ENCODE measurements at regions not wholly inside any gene's neighbourhood (a gene's known extent, or its start where the extent isn't known, plus 50 kb on each side); places are given as distances from the start of the nearest gene placed in this dataset.

- TF ChIP-seq RARB (CRISPR knock-in tag; IDR thresholded peaks at IDR 0.05) (no peak), PATZ1 (CRISPR knock-in tag; IDR thresholded peaks at IDR 0.05; ENCODE audit: borderline replicate concordance) (no peak), PPARA (CRISPR knock-in tag; IDR thresholded peaks at IDR 0.05; ENCODE audit: borderline replicate concordance) (no peak), ZNF70 (CRISPR knock-in tag; IDR thresholded peaks at IDR 0.05) (no peak), SNAI2 (CRISPR knock-in tag; IDR thresholded peaks at IDR 0.05) (no peak), ARNTL (CRISPR knock-in tag; IDR thresholded peaks at IDR 0.05; ENCODE audit: borderline replicate concordance, low read depth) (no peak), CREB5 (CRISPR knock-in tag; IDR thresholded peaks at IDR 0.05; ENCODE audit: low read depth) (no peak)
Observed at GRCh38 chr2:64737547-64737946, 83.8 kb upstream of the SERTAD2 start.

All from SK-N-SH treated with all-trans-retinoic acid at 6 μM for 48 hours (cell line).